PC-3 (cell line): ENCODE measurements at regions not wholly inside any gene's neighbourhood (a gene's known extent, or its start where the extent isn't known, plus 50 kb on each side); places are given as distances from the start of the nearest gene placed in this dataset.

Experiments
- ATAC-seq: fragments of 200-7000 bp; cut with Tn5 transposase; 2 replicates; pipeline ENCODE4 v1.9.1; 2020; ENCODE audit warnings: mild to moderate bottlenecking, moderate library complexity
- BruUV-seq: library from RNA; stranded (reverse); fragments of 400-500 nt; replicated peaks from 2 replicates; lab custom pipeline; 2021; lab: Mats Ljungman, UMichigan
- CTCF ChIA-PET: fragments of 300-600 bp; sonication (Branson Sonifier 250); formaldehyde crosslinking; loops from one replicate; lab custom pipeline; 2022; ENCODE audit warnings: antibody characterized with exemption; lab: Charles Lee
- POLR2A ChIA-PET: fragments of 300-600 bp; sonication (Branson Sonifier 250); formaldehyde crosslinking; loops from one replicate; lab custom pipeline; 2022; ENCODE audit warnings: antibody characterized with exemption; ENCODE audit not compliant: unreplicated experiment; lab: Charles Lee
- DNase-seq: peaks from one replicate; pipeline ENCODE4 v3.0.0-alpha.2; 2015
- H2AFZ ChIP-seq: fragments of 300-600 bp; sonication (generic); 2 replicates; pipeline ENCODE4 v1.6.0; 2016; ENCODE audit warnings: antibody characterized with exemption, low read length
- H3F3A ChIP-seq: fragments of 300-600 bp; sonication (generic); one replicate; pipeline ENCODE4 v1.6.0; 2017; ENCODE audit warnings: antibody characterized with exemption, low read length, control low read depth, mild to moderate bottlenecking; ENCODE audit not compliant: unreplicated experiment
- H3K27ac ChIP-seq: fragments of 300-600 bp; sonication (generic); 2 replicates; pipeline ENCODE4 v1.5.1; 2016; ENCODE audit warnings: mild to moderate bottlenecking, low read length
- H3K27me3 ChIP-seq: fragments of 300-600 bp; sonication (generic); 2 replicates; pipeline ENCODE4 v1.6.1; 2016; ENCODE audit warnings: low read length, mixed read lengths
- H3K36me3 ChIP-seq: fragments of 300-600 bp; sonication (generic); 2 replicates; pipeline ENCODE4 v1.6.1; 2016; ENCODE audit warnings: low read depth, mixed run types, low read length, mixed read lengths
- H3K4me1 ChIP-seq: fragments of 300-600 bp; sonication (generic); 2 replicates; pipeline ENCODE4 v1.5.1; 2016; ENCODE audit warnings: low read length; ENCODE audit not compliant: insufficient read depth
- H3K4me2 ChIP-seq: fragments of 300-600 bp; sonication (generic); 2 replicates; pipeline ENCODE4 v1.6.0; 2016; ENCODE audit warnings: low read length
- H3K4me3 ChIP-seq: fragments of 300-600 bp; sonication (generic); 2 replicates; pipeline ENCODE4 v1.5.1; 2016; ENCODE audit warnings: mild to moderate bottlenecking, low read length, mixed read lengths
- H3K79me2 ChIP-seq: fragments of 300-600 bp; sonication (generic); 2 replicates; pipeline ENCODE4 v1.6.1; 2017; ENCODE audit warnings: low read length, mixed read lengths
- H3K9ac ChIP-seq: fragments of 300-600 bp; sonication (generic); 2 replicates; pipeline ENCODE4 v1.6.0; 2016; ENCODE audit warnings: mild to moderate bottlenecking, low read length
- H3K9me2 ChIP-seq: fragments of 300-600 bp; sonication (generic); replicated peaks from 2 replicates; pipeline ENCODE4 v1.6.1; 2016; ENCODE audit warnings: mixed run types, low read length, mixed read lengths
- H3K9me3 ChIP-seq: fragments of 300-600 bp; sonication (generic); 2 replicates; pipeline ENCODE4 v1.6.1; 2016; ENCODE audit warnings: low read length, mixed read lengths
- H4K20me1 ChIP-seq: fragments of 300-600 bp; sonication (generic); 2 replicates; pipeline ENCODE4 v1.6.1; 2016; ENCODE audit warnings: low read length, mixed read lengths
- CTCF ChIP-seq: fragments of 300-600 bp; sonication (generic); conservative IDR thresholded peaks from 2 replicates; pipeline ENCODE4 v1.5.1; 2017; ENCODE audit warnings: antibody characterized with exemption, low read depth, mild to moderate bottlenecking, low read length
- EZH2 ChIP-seq: fragments of 300-600 bp; sonication (generic); IDR thresholded peaks from one replicate; pipeline ENCODE4 v1.6.1; 2017; ENCODE audit warnings: antibody characterized with exemption, mild to moderate bottlenecking, low read length; ENCODE audit not compliant: unreplicated experiment
- EZH2phosphoT487 ChIP-seq: fragments of 300-600 bp; sonication (generic); IDR thresholded peaks from 2 replicates; pipeline ENCODE4 v1.6.1; 2018; ENCODE audit warnings: mild to moderate bottlenecking, antibody characterized with exemption, low read length, borderline replicate concordance
- intact Hi-C: fragments of 100-400 bp; cut with micrococcal nuclease; formaldehyde crosslinking; loops from 2 replicates; pipeline ENCODE4 v1.9.0; 2023

- Histone ChIP-seq H3K9ac (no peak overlapping the region), H3K36me3 (no peaks in the 10 kb centered on the region), H3K27ac (no peak overlapping the region), H3K27me3 (no peaks in the 10 kb centered on the region), H4K20me1 (no peaks in the 10 kb centered on the region), H3K9me2 (no peaks in the 10 kb centered on the region), H3K9me3 (no peaks in the 10 kb centered on the region), H3F3A (no peaks in the 10 kb centered on the region), H3K4me2 (no peak overlapping the region), H3K4me1 (no peaks in the 10 kb centered on the region), H3K79me2 (no peaks in the 10 kb centered on the region), H2AFZ (no peak overlapping the region), H3K4me3 (no peak overlapping the region)
- ATAC-seq: no peak
- POLR2A ChIA-PET: no interaction called here
- DNase-seq: no peak
- intact Hi-C loops: no loop called here
- CTCF ChIA-PET: no interaction called here
- no peak for TF ChIP-seq EZH2
- TF ChIP-seq CTCF: no peak
- TF ChIP-seq EZH2phosphoT487: no peak
- BruUV-seq: no TSS peak
Observed at GRCh38 chr5:68362331-68362730, 146.8 kb downstream of the PIK3R1 start.

- ChIA-PET CTCF (no interaction called here), POLR2A (no interaction called here)
- Histone ChIP-seq H3K79me2 (no peaks in the 10 kb centered on the region), H2AFZ (no peak overlapping the region), H4K20me1 (no peaks in the 10 kb centered on the region), H3K4me3 (no peak overlapping the region), H3K4me1 (no peaks in the 10 kb centered on the region), H3F3A (no peaks in the 10 kb centered on the region), H3K9ac (no peak overlapping the region), H3K9me3 (no peaks in the 10 kb centered on the region), H3K9me2 (no peaks in the 10 kb centered on the region), H3K4me2 (no peak overlapping the region), H3K36me3 (no peaks in the 10 kb centered on the region), H3K27ac (no peak overlapping the region), H3K27me3 (no peaks in the 10 kb centered on the region)
- DNase-seq (no peak), ATAC-seq (no peak)
- BruUV-seq: no TSS peak
- intact Hi-C loops: no loop called here
- no peak for TF ChIP-seq CTCF
- no peak for TF ChIP-seq EZH2phosphoT487
- TF ChIP-seq EZH2: no peak
Observed at GRCh38 chr5:68365889-68366288, 150.3 kb downstream of the PIK3R1 start.

- ChIA-PET POLR2A (no interaction called here), CTCF (no interaction called here)
- DNase-seq: no peak
- H4K20me1 ChIP-seq: no peaks in the 10 kb centered on the region
- no peak overlapping the region for H2AFZ ChIP-seq
- H3K9me2 ChIP-seq: no peaks in the 10 kb centered on the region
- TF ChIP-seq EZH2: no peak
- no peak for TF ChIP-seq EZH2phosphoT487
- no peak for TF ChIP-seq CTCF
- no peaks in the 10 kb centered on the region for H3K4me1 ChIP-seq
- no peaks in the 10 kb centered on the region for H3K9me3 ChIP-seq
- H3K36me3 ChIP-seq: no peaks in the 10 kb centered on the region
- no peak overlapping the region for H3K4me2 ChIP-seq
- H3K27ac ChIP-seq: no peak overlapping the region
- intact Hi-C loops: no loop called here
- no TSS peak for BruUV-seq
- H3K9ac ChIP-seq: no peak overlapping the region
- no peak overlapping the region for H3K4me3 ChIP-seq
- H3K79me2 ChIP-seq: no peaks in the 10 kb centered on the region
- ATAC-seq: no peak
- no peaks in the 10 kb centered on the region for H3F3A ChIP-seq
- H3K27me3 ChIP-seq: no peaks in the 10 kb centered on the region
Observed at GRCh38 chr5:68367287-68367686, 151.7 kb downstream of the PIK3R1 start.
